SK-N-SH (cell line): ENCODE measurements at regions not wholly inside any gene's neighbourhood (a gene's known extent, or its start where the extent isn't known, plus 50 kb on each side); places are given as distances from the start of the nearest gene placed in this dataset.

Experiments used
- CTCF ChIA-PET: fragments of 300-600, 350-600 bp; formaldehyde crosslinking; extraction: SDS; loops from one replicate; lab custom pipeline; 2021; lab: Yijun Ruan, JAX
- POLR2A ChIA-PET: fragments of 350-600 bp; sonication (Branson Sonifier 250); formaldehyde crosslinking; extraction: SDS; loops from one replicate; lab custom pipeline; 2020; ENCODE audit warnings: antibody characterized with exemption, inconsistent platforms; lab: Yijun Ruan, JAX
- DNase-seq: peaks from one replicate; pipeline ENCODE4 v3.0.0; 2012
- H2AFZ ChIP-seq: fragments of 200-600 bp; sonication (generic); 2 replicates; pipeline ENCODE4 v1.8.1; 2016; ENCODE audit warnings: antibody characterized with exemption, mild to moderate bottlenecking, low read depth
- H3F3A ChIP-seq: fragments of 200-600 bp; sonication (generic); replicated peaks from 2 replicates; pipeline ENCODE3; 2016; ENCODE audit warnings: antibody characterized with exemption, mild to moderate bottlenecking; ENCODE audit not compliant: insufficient read depth
- H3K27ac ChIP-seq, 2 experiments: fragments of 200-500 bp in 1 of 2; fragments of 200-600 bp in 1 of 2; sonication (Bioruptor generic) in 1 of 2; sonication (generic), shearing (Covaris generic) in 1 of 2; 2 replicates each; pipeline versions ENCODE4 v1.5.1 to v1.6.1; 2014 to 2016; ENCODE audit warnings: low read depth in 2 of 2, inconsistent platforms in 1 of 2, low read length in 1 of 2, mild to moderate bottlenecking in 1 of 2, mixed read lengths in 1 of 2
- H3K27me3 ChIP-seq: fragments of 200-600 bp; sonication (generic), shearing (Covaris generic); 2 replicates; pipeline ENCODE4 v1.6.1; 2016; ENCODE audit warnings: mixed run types; ENCODE audit not compliant: insufficient read depth
- H3K36me3 ChIP-seq, 2 experiments: fragments of 200-500 bp in 1 of 2; fragments of 200-600 bp in 1 of 2; sonication (Bioruptor generic) in 1 of 2; sonication (generic) in 1 of 2; replicated peaks in 1 of 2; 2 replicates each; pipeline versions ENCODE3 to v1.5.1; 2014 to 2016; ENCODE audit warnings: low read length in 1 of 2, mild to moderate bottlenecking in 1 of 2; ENCODE audit not compliant: insufficient read depth in 2 of 2, control insufficient read depth in 1 of 2
- H3K4me1 ChIP-seq, 2 experiments: fragments of 200-500 bp in 1 of 2; fragments of 200-600 bp in 1 of 2; sonication (Bioruptor generic) in 1 of 2; sonication (generic), shearing (Covaris generic) in 1 of 2; 2 replicates each; pipeline versions ENCODE4 v1.5.1 to v1.6.1; 2014 to 2016; ENCODE audit warnings: low read depth in 1 of 2, low read length in 1 of 2, mixed run types in 1 of 2; ENCODE audit not compliant: insufficient read depth in 2 of 2, control insufficient read depth in 1 of 2
- H3K4me2 ChIP-seq: fragments of 200-600 bp; sonication (generic), shearing (Covaris generic); 2 replicates; pipeline ENCODE4 v1.6.1; 2017; ENCODE audit warnings: mixed run types
- H3K4me3 ChIP-seq, 2 experiments: fragments of 200-500 bp in 1 of 2; fragments of 200-600 bp in 1 of 2; sonication (Bioruptor generic) in 1 of 2; sonication (generic), shearing (Covaris generic) in 1 of 2; 2 replicates each; pipeline versions ENCODE4 v1.5.1 to v1.8.1; 2014 to 2016; ENCODE audit warnings: low read depth in 2 of 2, inconsistent platforms in 1 of 2, low read length in 1 of 2, mild to moderate bottlenecking in 1 of 2, mixed read lengths in 1 of 2, moderate library complexity in 1 of 2
- H3K79me2 ChIP-seq: fragments of 200-600 bp; sonication (generic); 2 replicates; pipeline ENCODE4 v1.8.1; 2017; ENCODE audit warnings: mild to moderate bottlenecking; ENCODE audit not compliant: insufficient read depth
- H3K9ac ChIP-seq: fragments of 200-600 bp; sonication (generic); 2 replicates; pipeline ENCODE4 v1.6.1; 2017; ENCODE audit warnings: mixed run types
- H3K9me2 ChIP-seq: fragments of 200-600 bp; sonication (generic); 2 replicates; pipeline ENCODE4 v1.6.1; 2017; ENCODE audit warnings: mixed run types
- H3K9me3 ChIP-seq: fragments of 200-600 bp; sonication (generic); 2 replicates; pipeline ENCODE4 v1.6.1; 2017; ENCODE audit warnings: mixed run types, mild to moderate bottlenecking, moderate library complexity
- H4K20me1 ChIP-seq: fragments of 200-600 bp; sonication (generic); 2 replicates; pipeline ENCODE4 v1.6.1; 2017; ENCODE audit warnings: mild to moderate bottlenecking, mixed run types; ENCODE audit not compliant: insufficient read depth
- CHD2 ChIP-seq: fragments of 150-350 bp; IDR thresholded peaks from 2 replicates; pipeline ENCODE4 v1.6.1; 2018; ENCODE audit warnings: low read length; ENCODE audit not compliant: partially characterized antibody
- CTCF ChIP-seq: fragments of 200-600 bp; sonication (generic); IDR thresholded peaks from 2 replicates; pipeline ENCODE4 v1.6.1; 2017; ENCODE audit warnings: antibody characterized with exemption, mild to moderate bottlenecking, moderate library complexity
- ELF1 ChIP-seq: IDR thresholded peaks from 2 replicates; pipeline ENCODE4 v1.4.0; 2012
- EP300 ChIP-seq, 2 experiments: IDR thresholded peaks; 2 replicates each; pipeline versions ENCODE4 v1.4.0 to v1.6.1; 2012; ENCODE audit warnings: borderline replicate concordance in 1 of 2, low read depth in 1 of 2, low read length in 1 of 2
- GABPA ChIP-seq: IDR thresholded peaks from 2 replicates; pipeline ENCODE4 v1.4.0; 2012; ENCODE audit warnings: low read depth, mild to moderate bottlenecking
- GATA2 ChIP-seq: sonication (generic); formaldehyde crosslinking; IDR thresholded peaks from 2 replicates; pipeline ENCODE4 v1.5.0; 2020; ENCODE audit warnings: mild to moderate bottlenecking, missing genetic modification reagents
- MEF2A ChIP-seq: IDR thresholded peaks from 2 replicates; pipeline ENCODE4 v1.4.0; 2012; ENCODE audit warnings: low read depth, borderline replicate concordance
- NFIC ChIP-seq: IDR thresholded peaks from 2 replicates; pipeline ENCODE4 v1.4.0; 2012; ENCODE audit warnings: borderline replicate concordance
- POLR2AphosphoS5 ChIP-seq: IDR thresholded peaks from 2 replicates; pipeline ENCODE4 v1.6.1; 2012; ENCODE audit warnings: low read depth, low read length
- RCOR1 ChIP-seq: fragments of 150-350 bp; IDR thresholded peaks from 2 replicates; pipeline ENCODE4 v1.6.1; 2017; ENCODE audit warnings: antibody characterized with exemption, low read length
- RFX5 ChIP-seq: IDR thresholded peaks from 2 replicates; pipeline ENCODE4 v1.6.1; 2012; ENCODE audit warnings: mild to moderate bottlenecking, improper control_type of control experiment, low read length
- RXRA ChIP-seq: IDR thresholded peaks from 2 replicates; pipeline ENCODE4 v1.4.0; 2012; ENCODE audit warnings: low read depth, mild to moderate bottlenecking, borderline replicate concordance
- TEAD4 ChIP-seq: IDR thresholded peaks from 2 replicates; pipeline ENCODE4 v1.4.0; 2012; ENCODE audit warnings: mild to moderate bottlenecking, borderline replicate concordance; ENCODE audit not compliant: insufficient read depth
- YY1 ChIP-seq: IDR thresholded peaks from 2 replicates; pipeline ENCODE4 v1.4.0; 2012; ENCODE audit warnings: low read depth, mild to moderate bottlenecking
- WGBS: methylation state at CpG from one replicate; pipeline ENCODE4 v1.1.6; 2017; ENCODE audit warnings: low lambda C conversion rate; 5-methylcytosine and 5-hydroxymethylcytosine counted together
- TF ChIP-seq, protein P1 (sequence below): IDR thresholded peaks from 2 replicates; pipeline ENCODE4 v1.4.0; 2012; ENCODE audit warnings: low read depth, borderline replicate concordance

GRCh38 chr10:30182191-30183054, 123.0 kb upstream of the JCAD start (continued):
- TF ChIP-seq, protein P1, sequence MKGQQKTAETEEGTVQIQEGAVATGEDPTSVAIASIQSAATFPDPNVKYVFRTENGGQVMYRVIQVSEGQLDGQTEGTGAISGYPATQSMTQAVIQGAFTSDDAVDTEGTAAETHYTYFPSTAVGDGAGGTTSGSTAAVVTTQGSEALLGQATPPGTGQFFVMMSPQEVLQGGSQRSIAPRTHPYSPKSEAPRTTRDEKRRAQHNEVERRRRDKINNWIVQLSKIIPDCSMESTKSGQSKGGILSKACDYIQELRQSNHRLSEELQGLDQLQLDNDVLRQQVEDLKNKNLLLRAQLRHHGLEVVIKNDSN, result 0 out of 2 replicates have a peak, but pooled peaks have one; percentile 11
- TF ChIP-seq POLR2AphosphoS5 (peak; percentile 66; the same call in 1 of the 2 replicates), ELF1 (peak; percentile 81), CTCF (no peak)

- no peaks in the 10 kb centered on the region for H4K20me1 ChIP-seq
- no peak overlapping the region for H3K4me3 ChIP-seq
- no peak overlapping the region for H2AFZ ChIP-seq
- H3K27ac ChIP-seq, result no peak overlapping the region
- H3K36me3 ChIP-seq, result no peaks in the 10 kb centered on the region
- H3K9me3 ChIP-seq, result no peaks in the 10 kb centered on the region
- H3K9ac ChIP-seq, result no peak overlapping the region
- WGBS, result 43% methylated on average over 7 of the region's 8 CpGs
- DNase-seq, result no peak
- peaks cover 37% of the 10 kb centered on the region for H3F3A ChIP-seq
- H3K4me1 ChIP-seq, result peaks cover 13 to 29% of the 10 kb centered on the region in 2 experiments; a peak in 3 of 4 replicates
- H3K79me2 ChIP-seq, result no peaks in the 10 kb centered on the region
- TF ChIP-seq RFX5 (no peak), RXRA (no peak), EP300 (IDR thresholded peaks at IDR 0.05; ENCODE audit: borderline replicate concordance in 1 of 2, low read depth in 1 of 2, low read length in 1 of 2) (no peak), NFIC (no peak), CHD2 (no peak), RCOR1 (no peak), MEF2A (no peak), GABPA (no peak), TEAD4 (no peak), POLR2AphosphoS5 (no peak), YY1 (no peak), GATA2 (no peak)
- TF ChIP-seq, all 33 proteins: peak for 0
- Histone ChIP-seq H3K4me2 (no peak overlapping the region), H3K9me2 (no peaks in the 10 kb centered on the region), H3K27me3 (no peaks in the 10 kb centered on the region)
- ChIA-PET CTCF (interaction anchor here (0.8 kb wide), 2 partner anchors 63 to 105 kb away, joined by 3 read pairs; no protein-coding TSS in a partner anchor), POLR2A (no interaction called here)
Measured at GRCh38 chr10:30178356-30178964, 119.1 kb upstream of the JCAD start.
